ENCODE measurements at regions not wholly inside any gene's neighbourhood (a gene's known extent, or its start where the extent isn't known, plus 50 kb on each side); places are given as distances from the start of the nearest gene placed in this dataset.

DNA sequence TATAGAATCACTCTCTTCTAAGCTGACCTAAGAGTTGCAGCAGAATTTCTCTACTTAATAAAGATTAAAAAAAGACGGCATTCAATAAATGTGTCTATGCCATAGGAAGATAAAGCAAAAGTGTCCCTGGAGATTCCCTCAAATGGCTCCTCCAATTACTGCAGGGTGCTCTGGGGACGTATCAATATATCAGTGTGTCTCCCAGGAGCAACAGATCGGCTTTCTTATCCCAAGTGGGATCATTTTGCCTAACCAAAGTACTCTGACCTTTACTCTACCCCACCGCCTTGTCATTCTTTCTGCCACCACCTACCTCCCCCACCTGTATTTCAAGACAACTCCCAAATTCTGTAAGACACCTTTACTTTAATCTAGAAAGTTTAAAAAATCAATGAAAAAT lies 202.0 kb upstream of the SEMA3C start:
- Mint-ChIP-seq H3K4me1 (ENCODE audit: low read depth, unreplicated experiment) (no peaks in the 10 kb centered on the region), H3K27me3 (ENCODE audit: unreplicated experiment) (no peaks in the 10 kb centered on the region), H3K4me3 (ENCODE audit: low read depth, unreplicated experiment) (no peak overlapping the region), H3K9me3 (ENCODE audit: low read depth, unreplicated experiment) (no peaks in the 10 kb centered on the region), H3K36me3 (ENCODE audit: insufficient read depth, unreplicated experiment) (no peaks in the 10 kb centered on the region), H3K27ac (ENCODE audit: unreplicated experiment) (no peak overlapping the region)
- BruUV-seq (replicated peaks) = no TSS peak
- no peak for DNase-seq
- TF ChIP-seq, protein P1, sequence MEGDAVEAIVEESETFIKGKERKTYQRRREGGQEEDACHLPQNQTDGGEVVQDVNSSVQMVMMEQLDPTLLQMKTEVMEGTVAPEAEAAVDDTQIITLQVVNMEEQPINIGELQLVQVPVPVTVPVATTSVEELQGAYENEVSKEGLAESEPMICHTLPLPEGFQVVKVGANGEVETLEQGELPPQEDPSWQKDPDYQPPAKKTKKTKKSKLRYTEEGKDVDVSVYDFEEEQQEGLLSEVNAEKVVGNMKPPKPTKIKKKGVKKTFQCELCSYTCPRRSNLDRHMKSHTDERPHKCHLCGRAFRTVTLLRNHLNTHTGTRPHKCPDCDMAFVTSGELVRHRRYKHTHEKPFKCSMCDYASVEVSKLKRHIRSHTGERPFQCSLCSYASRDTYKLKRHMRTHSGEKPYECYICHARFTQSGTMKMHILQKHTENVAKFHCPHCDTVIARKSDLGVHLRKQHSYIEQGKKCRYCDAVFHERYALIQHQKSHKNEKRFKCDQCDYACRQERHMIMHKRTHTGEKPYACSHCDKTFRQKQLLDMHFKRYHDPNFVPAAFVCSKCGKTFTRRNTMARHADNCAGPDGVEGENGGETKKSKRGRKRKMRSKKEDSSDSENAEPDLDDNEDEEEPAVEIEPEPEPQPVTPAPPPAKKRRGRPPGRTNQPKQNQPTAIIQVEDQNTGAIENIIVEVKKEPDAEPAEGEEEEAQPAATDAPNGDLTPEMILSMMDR (IDR thresholded peaks at IDR 0.05; ENCODE audit: unreplicated experiment) = no peak
- CTCF ChIA-PET = no interaction called here
- intact Hi-C loops (cut with micrococcal nuclease; ENCODE audit: unreplicated experiment) = no loop called here

DNA sequence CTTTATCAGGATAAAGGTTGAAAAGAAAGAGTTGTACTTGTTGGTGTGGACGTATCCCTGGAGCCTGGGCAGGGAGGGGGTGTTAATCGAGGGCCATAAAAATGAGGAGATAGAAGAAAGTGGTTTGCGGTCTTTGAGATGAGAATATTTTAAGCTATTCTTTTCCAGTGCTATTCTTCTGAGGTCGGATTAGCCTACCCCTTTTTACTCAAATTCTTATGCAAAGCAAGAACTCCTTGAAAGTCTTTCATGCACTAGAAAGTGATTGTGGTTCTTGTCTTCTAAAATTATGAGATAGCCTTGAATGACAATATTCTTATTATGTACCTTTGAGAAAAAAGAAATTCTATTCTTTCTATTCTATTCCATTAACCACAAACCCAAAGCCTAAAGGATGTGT lies 201.3 kb upstream of the SEMA3C start:
- Mint-ChIP-seq H3K27me3 (ENCODE audit: unreplicated experiment) (no peaks in the 10 kb centered on the region), H3K4me3 (ENCODE audit: low read depth, unreplicated experiment) (no peak overlapping the region), H3K4me1 (ENCODE audit: low read depth, unreplicated experiment) (no peaks in the 10 kb centered on the region), H3K9me3 (ENCODE audit: low read depth, unreplicated experiment) (no peaks in the 10 kb centered on the region), H3K27ac (ENCODE audit: unreplicated experiment) (no peak overlapping the region), H3K36me3 (ENCODE audit: insufficient read depth, unreplicated experiment) (no peaks in the 10 kb centered on the region)
- no TSS peak for BruUV-seq (replicated peaks)
- intact Hi-C loops (cut with micrococcal nuclease; ENCODE audit: unreplicated experiment) = no loop called here
- TF ChIP-seq, protein P1 (IDR thresholded peaks at IDR 0.05; ENCODE audit: unreplicated experiment) = no peak
- no peak for DNase-seq
- CTCF ChIA-PET = no interaction called here

DNA sequence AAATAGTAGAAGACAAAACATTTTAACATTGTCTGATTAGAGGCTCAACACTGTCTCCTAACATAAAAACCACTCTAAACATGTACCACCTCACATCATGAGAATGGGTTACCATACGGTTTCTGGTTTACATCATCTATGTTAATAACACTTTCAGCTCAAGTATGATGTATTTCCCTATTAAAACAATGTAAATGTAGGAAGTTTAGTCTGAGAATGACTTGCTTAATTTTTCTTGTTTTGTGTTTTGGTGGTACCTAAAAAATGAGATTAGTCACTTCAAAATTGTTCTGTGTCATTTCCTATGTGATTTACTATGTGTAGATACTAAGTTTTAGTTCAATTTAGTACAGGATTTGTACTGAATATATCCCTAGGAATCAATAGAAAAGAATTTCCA lies 195.8 kb upstream of the SEMA3C start:
- Mint-ChIP-seq H3K9me3 (ENCODE audit: low read depth, unreplicated experiment) (no peaks in the 10 kb centered on the region), H3K27me3 (ENCODE audit: unreplicated experiment) (no peaks in the 10 kb centered on the region), H3K36me3 (ENCODE audit: insufficient read depth, unreplicated experiment) (no peaks in the 10 kb centered on the region), H3K4me1 (ENCODE audit: low read depth, unreplicated experiment) (peaks cover 7% of the 10 kb centered on the region), H3K27ac (ENCODE audit: unreplicated experiment) (no peak overlapping the region), H3K4me3 (ENCODE audit: low read depth, unreplicated experiment) (no peak overlapping the region)
- intact Hi-C loops (cut with micrococcal nuclease; ENCODE audit: unreplicated experiment) = no loop called here
- BruUV-seq (replicated peaks) = no TSS peak
- DNase-seq = no peak
- CTCF ChIA-PET = no interaction called here
- TF ChIP-seq, protein P1 (IDR thresholded peaks at IDR 0.05; ENCODE audit: unreplicated experiment) = no peak

DNA sequence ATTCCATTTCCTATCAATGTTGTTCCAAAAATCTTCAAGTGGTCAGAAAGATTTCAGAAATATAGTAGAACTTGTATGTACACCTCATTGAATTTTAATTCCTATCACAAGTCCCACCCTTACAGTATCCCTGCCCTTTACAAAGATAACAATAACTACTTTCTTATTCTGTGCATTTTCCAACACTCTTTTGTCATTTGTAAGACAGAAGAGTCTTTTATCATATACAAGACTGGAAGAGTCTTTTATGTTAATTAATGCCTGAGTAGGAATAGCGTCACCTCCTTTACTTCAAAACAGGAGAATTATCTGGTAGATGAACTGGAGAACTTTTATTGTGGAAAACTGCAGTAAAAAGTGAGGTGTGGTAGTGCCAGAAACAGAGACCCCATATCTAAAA lies 193.9 kb upstream of the SEMA3C start:
- intact Hi-C loops (cut with micrococcal nuclease; ENCODE audit: unreplicated experiment) = no loop called here
- Mint-ChIP-seq H3K9me3 (ENCODE audit: low read depth, unreplicated experiment) (no peaks in the 10 kb centered on the region), H3K4me3 (ENCODE audit: low read depth, unreplicated experiment) (no peak overlapping the region), H3K4me1 (ENCODE audit: low read depth, unreplicated experiment) (peaks cover 7% of the 10 kb centered on the region), H3K36me3 (ENCODE audit: insufficient read depth, unreplicated experiment) (no peaks in the 10 kb centered on the region), H3K27me3 (ENCODE audit: unreplicated experiment) (no peaks in the 10 kb centered on the region), H3K27ac (ENCODE audit: unreplicated experiment) (no peak overlapping the region)
- no peak for DNase-seq
- CTCF ChIA-PET = no interaction called here
- TF ChIP-seq, protein P1 (IDR thresholded peaks at IDR 0.05; ENCODE audit: unreplicated experiment) = no peak
- BruUV-seq (replicated peaks) = no TSS peak

Data from Calu3 (cell line).